Motor neuron (in vitro differentiated cells): ENCODE measurements at regions not wholly inside any gene's neighbourhood (a gene's known extent, or its start where the extent isn't known, plus 50 kb on each side); places are given as distances from the start of the nearest gene placed in this dataset.
"Not testable (repeated sequence)": the region's sequence is repeated elsewhere in the genome, so short reads cannot be mapped to it uniquely, and the experiment has no call there.

Experiments used
- ATAC-seq, 8 experiments: fragments of 200-7000 bp; cut with Tn5 transposase; replicated peaks in 6 of 8; 2 replicates each; pipeline ENCODE4 v1.8.0; 2021; ENCODE audit warnings: mild to moderate bottlenecking in 8 of 8, moderate library complexity in 8 of 8
- H3K27ac ChIP-seq, 2 donors: fragments of 250-450 bp; sonication (Bioruptor Pico); 2 replicates each; pipeline ENCODE4 v1.9.0; 2021; ENCODE audit warnings: antibody characterized with exemption in 2 of 2, mild to moderate bottlenecking in 2 of 2, moderate library complexity in 1 of 2
- H3K4me1 ChIP-seq, 2 donors: fragments of 250-450 bp; sonication (Bioruptor Pico); replicated peaks in 1 of 2; 2 replicates each; pipeline ENCODE4 v1.6.1; 2021; ENCODE audit warnings: antibody characterized with exemption in 2 of 2, mild to moderate bottlenecking in 2 of 2, moderate library complexity in 1 of 2
- H3K4me3 ChIP-seq, 5 donors: fragments of 250-450 bp; sonication (Bioruptor Pico); 2 replicates each; pipeline ENCODE4 v1.9.0; 2021; ENCODE audit warnings: antibody characterized with exemption in 5 of 5, mild to moderate bottlenecking in 5 of 5, moderate library complexity in 4 of 5
- WGBS, 10 experiments: fragments of 450-650 bp; shearing (Covaris generic); methylation state at CpG; one replicate each; pipeline ENCODE4 v1.0.0; 2022; 5-methylcytosine and 5-hydroxymethylcytosine counted together
- in situ Hi-C, 9 experiments: fragments of 400-800 bp; cut with MboI; loops; one replicate each; pipeline ENCODE4 v1.15.0; 2021; ENCODE audit warnings: low sequenced_read_pairs in 9 of 9, low pct_unique_long_range_greater_than_20kb in 2 of 9; ENCODE audit not compliant: unreplicated experiment in 9 of 9

DNA sequence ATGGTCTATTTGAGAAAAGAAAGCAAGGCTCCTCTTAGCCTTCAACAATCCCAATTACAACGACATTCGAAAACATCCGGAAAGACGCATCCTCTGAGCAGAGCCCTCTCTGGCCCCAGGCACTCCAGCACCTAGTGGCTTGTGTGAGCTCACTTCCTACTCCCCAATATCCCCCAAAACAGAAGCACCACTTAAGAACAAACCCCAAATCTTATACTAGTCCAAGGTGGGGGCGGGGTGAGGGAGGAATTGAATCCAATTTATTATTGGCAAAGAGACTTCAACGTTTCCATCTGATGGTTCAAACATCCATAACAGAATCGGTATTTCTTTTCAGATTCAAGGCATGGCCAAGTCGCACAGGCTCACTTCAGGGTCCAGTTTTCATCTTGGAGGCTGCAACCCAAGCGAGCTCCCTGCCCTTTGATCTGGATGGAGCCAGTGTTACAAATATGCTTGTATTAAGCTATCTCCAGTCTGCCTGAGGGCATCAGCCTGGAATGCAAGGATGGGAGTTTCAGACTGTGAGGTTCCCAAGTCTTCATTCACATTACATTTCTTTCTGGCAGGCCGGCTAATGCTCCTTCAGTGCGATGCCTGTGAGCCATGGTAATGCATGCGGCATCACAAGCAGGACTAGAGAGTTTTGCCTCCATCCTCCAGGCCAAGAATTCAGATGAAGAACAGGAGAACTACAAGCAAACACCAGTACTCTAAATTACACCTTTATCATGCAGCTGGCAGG is 132.5 kb upstream of the FOXN3 start:
- H3K27ac ChIP-seq = no peak overlapping the region
- 69 to 100% (median 93%) methylated on average over 1 to 9 of the region's 12 CpGs; no CpG with 5 or more reads in 1 of the 10 experiments for WGBS, 10 experiments
- in situ Hi-C loops = no loop called here
- peaks cover 2 to 10% of the 10 kb centered on the region in 2 donors for H3K4me1 ChIP-seq
- H3K4me3 ChIP-seq = no peak overlapping the region
- ATAC-seq = peak in 3 of 8 experiments; percentile 66 to 76 (median 72)

DNA sequence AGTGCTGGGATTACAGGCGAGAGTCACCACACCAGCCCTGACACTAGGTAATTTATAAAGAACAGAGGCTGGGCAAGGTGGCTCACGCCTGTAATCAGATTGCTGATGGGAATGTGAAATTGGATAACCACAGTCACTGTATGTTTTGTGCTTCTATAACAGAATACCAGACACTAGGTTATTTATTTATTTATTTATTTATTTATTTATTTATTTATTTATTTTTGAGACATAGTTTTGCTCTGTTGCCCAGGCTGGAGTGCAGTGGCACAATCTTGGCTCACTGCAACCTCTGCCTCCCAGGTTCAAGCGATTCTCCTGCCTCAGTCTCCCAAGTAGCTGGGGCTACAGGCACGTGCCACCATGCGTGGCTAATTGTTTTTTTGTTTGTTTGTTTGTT is 130.0 kb upstream of the FOXN3 start:
- WGBS, 10 experiments = 60 to 100% (median 90%) methylated on average over 2 to 4 of the region's 5 CpGs; no CpG with 5 or more reads in 5 of the 10 experiments
- ATAC-seq, H3K4me3 ChIP-seq, H3K27ac ChIP-seq, in situ Hi-C loops: not testable (repeated sequence)
- peaks cover 13 to 29% of the 10 kb centered on the region in 2 donors for H3K4me1 ChIP-seq

GRCh38 chr14:89544636-89545301 is 127.7 kb upstream of the FOXN3 start:
- WGBS, 10 experiments = 86 to 100% (median 95%) methylated on average over 1 to 4 of the region's 6 CpGs; no CpG with 5 or more reads in 4 of the 10 experiments
- Histone ChIP-seq H3K4me3 (no peak overlapping the region), H3K4me1 (peaks cover 12 to 29% of the 10 kb centered on the region in 2 donors), H3K27ac (no peak overlapping the region)
- in situ Hi-C loops = no loop called here
- peak in 2 of 8 experiments; percentile 35 to 62 for ATAC-seq

DNA sequence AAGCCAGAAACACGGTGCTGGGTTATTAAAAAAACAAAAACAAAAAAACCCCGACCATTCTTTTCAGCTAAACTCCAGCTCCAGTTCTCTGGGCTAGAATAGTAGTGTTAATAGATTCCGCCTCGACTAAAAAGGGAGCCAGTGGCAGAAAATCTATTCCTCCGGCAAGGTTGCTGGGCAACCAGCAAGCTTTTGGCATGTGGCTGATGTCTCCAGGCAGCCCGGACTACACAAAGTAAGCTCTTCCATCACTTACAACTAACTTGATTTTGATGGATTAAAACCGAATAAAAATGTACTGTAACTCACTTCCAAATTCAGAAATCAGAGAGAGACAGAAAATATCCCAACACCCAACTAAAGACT is 126.4 kb upstream of the FOXN3 start:
- no peak overlapping the region for H3K27ac ChIP-seq
- peaks cover 11 to 29% of the 10 kb centered on the region in 2 donors for H3K4me1 ChIP-seq
- in situ Hi-C loops = no loop called here
- H3K4me3 ChIP-seq = no peak overlapping the region
- WGBS, 10 experiments = 0 to 52% (median 1%) methylated on average over 1 to 7 of the region's 7 CpGs
- peak in 6 of 8 experiments; percentile 24 to 98 (median 88) for ATAC-seq

- 0 to 85% (median 40%) methylated on average over 1 to 4 of the region's 4 CpGs; no CpG with 5 or more reads in 1 of the 10 experiments for WGBS, 10 experiments
- H3K27ac ChIP-seq = no peak overlapping the region
- in situ Hi-C loops = no loop called here
- peak in 5 of 8 experiments; percentile 40 to 64 (median 49) for ATAC-seq
- no peak overlapping the region for H3K4me3 ChIP-seq
- H3K4me1 ChIP-seq = peaks cover 11 to 29% of the 10 kb centered on the region in 2 donors
Measured at GRCh38 chr14:89542786-89543424, 125.9 kb upstream of the FOXN3 start.

GRCh38 chr14:89540830-89541470 is 123.9 kb upstream of the FOXN3 start:
- no peak overlapping the region for H3K27ac ChIP-seq
- H3K4me3 ChIP-seq = no peak overlapping the region
- in situ Hi-C loops = no loop called here
- 19 to 100% (median 94%) methylated on average over 1 to 5 of the region's 5 CpGs for WGBS, 10 experiments
- H3K4me1 ChIP-seq = peaks cover 12 to 31% of the 10 kb centered on the region in 2 donors
- peak in 2 of 8 experiments; percentile 86 to 87 for ATAC-seq

GRCh38 chr14:89540009-89540829 is 123.2 kb upstream of the FOXN3 start:
- in situ Hi-C loops = no loop called here
- Histone ChIP-seq H3K27ac (no peak overlapping the region), H3K4me1 (peaks cover 19 to 31% of the 10 kb centered on the region in 2 donors), H3K4me3 (no peak overlapping the region)
- ATAC-seq = no peak
- WGBS, 10 experiments = 40 to 95% (median 86%) methylated on average over 3 to 19 of the region's 20 CpGs

DNA sequence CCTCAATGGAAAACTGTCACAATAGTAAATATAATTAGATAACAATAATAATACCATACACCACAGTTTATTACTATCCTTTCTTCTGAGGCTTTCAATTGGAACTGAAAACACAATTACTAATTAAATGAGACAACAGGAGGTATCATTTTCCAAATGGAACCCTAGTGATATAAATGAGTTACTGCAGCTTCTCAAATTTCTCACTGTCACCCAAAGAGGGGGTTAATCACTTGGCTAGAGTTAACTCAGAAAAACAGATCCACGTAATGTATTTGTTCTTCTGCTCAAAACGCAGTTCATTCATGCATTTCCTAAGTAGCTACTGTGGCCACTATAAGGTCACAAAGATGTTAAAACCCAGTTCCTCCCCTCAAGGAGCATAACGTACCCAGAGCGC is 120.9 kb upstream of the FOXN3 start:
- 46 to 100% (median 91%) methylated on average over 1 to 4 of the region's 4 CpGs for WGBS, 10 experiments
- no peak overlapping the region for H3K27ac ChIP-seq
- H3K4me1 ChIP-seq = peaks cover 17 to 28% of the 10 kb centered on the region in 2 donors
- in situ Hi-C loops = no loop called here
- ATAC-seq = no peak
- no peak overlapping the region for H3K4me3 ChIP-seq

GRCh38 chr14:89534902-89535685 is 118.1 kb upstream of the FOXN3 start:
- H3K27ac ChIP-seq = no peak overlapping the region
- WGBS, 10 experiments = 49 to 100% (median 85%) methylated on average over 2 to 4 of the region's 4 CpGs; no CpG with 5 or more reads in 1 of the 10 experiments
- no peak overlapping the region for H3K4me3 ChIP-seq
- in situ Hi-C loops = no loop called here
- peaks cover 10 to 20% of the 10 kb centered on the region in 2 donors for H3K4me1 ChIP-seq
- ATAC-seq = peak in 1 of 8 experiments; percentile 17

DNA sequence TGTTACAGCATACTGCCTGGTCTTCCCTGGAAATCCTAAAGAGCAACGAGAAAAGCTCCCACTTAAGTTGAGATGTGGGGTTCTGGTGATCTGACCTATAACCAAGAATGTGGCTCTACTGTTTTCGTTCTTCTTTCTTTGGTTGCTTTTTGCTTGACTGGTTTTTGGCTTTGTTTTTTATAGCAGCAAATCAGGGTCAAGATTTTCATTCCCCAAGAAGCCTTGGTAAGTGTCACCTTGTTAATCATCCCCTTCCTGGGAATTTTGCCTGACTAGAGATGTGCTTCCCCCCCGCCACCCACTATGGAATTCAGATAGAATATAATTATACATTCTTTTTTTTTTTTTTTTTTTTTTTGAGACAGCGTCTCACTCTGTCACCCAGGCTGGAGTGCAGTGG is 116.7 kb upstream of the FOXN3 start:
- WGBS, 10 experiments = 76 to 100% (median 95%) methylated on average over 2 to 4 of the region's 4 CpGs; no CpG with 5 or more reads in 2 of the 10 experiments
- H3K4me3 ChIP-seq = no peak overlapping the region
- ATAC-seq = no peak
- H3K4me1 ChIP-seq = peaks cover 10 to 20% of the 10 kb centered on the region in 2 donors
- in situ Hi-C loops = no loop called here
- H3K27ac ChIP-seq = no peak overlapping the region

DNA sequence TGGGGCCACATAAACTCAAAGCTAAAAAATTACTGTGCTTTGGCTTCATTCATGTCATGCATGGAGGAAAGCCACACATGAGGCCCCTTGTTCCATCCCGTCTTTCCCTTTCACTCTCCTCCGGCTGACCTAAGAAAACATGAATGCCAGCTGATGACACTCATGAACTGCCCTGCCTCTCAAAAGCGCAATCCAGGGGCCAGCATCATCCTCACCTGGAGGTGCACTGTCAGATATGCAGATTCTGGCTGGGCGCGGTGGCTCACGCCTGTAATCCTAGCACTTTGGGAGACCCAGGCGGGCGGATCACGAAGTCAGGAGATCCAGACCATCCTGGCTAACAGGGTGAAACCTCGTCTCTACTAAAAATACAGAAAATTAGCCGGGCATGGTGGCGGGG is 116.1 kb upstream of the FOXN3 start:
- H3K4me3 ChIP-seq = no peak overlapping the region
- 83 to 100% (median 92%) methylated on average over 1 to 11 of the region's 12 CpGs; no CpG with 5 or more reads in 3 of the 10 experiments for WGBS, 10 experiments
- no peak overlapping the region for H3K27ac ChIP-seq
- in situ Hi-C loops = no loop called here
- peaks cover 10 to 20% of the 10 kb centered on the region in 2 donors for H3K4me1 ChIP-seq
- ATAC-seq = no peak
